ENCODE measurements at regions not wholly inside any gene's neighbourhood (a gene's known extent, or its start where the extent isn't known, plus 50 kb on each side); places are given as distances from the start of the nearest gene placed in this dataset.

DNA sequence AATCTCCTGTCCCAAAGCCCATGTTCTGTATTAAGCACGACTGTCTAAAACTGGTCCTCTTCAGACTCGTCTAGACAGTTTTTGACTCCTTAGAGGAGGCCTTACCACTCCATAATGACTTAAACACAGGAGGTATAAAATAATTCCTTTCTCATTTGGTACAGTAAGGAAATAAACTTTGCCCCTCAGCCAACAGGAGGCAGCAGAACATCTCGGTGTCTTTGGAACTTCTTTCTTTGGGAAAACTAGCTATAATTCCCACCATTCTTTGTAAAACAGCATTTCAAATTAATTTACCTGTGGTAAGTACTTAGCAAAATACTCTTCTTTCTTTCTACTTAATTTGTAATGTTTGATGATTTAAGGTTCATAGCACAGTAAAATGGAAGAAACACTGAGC lies 292.7 kb upstream of the G2E3 start:
- TF ChIP-seq POLR2AphosphoS5 (IDR thresholded peaks at IDR 0.05; ENCODE audit: low read depth, low read length) = no peak
- TF ChIP-seq, protein P1, sequence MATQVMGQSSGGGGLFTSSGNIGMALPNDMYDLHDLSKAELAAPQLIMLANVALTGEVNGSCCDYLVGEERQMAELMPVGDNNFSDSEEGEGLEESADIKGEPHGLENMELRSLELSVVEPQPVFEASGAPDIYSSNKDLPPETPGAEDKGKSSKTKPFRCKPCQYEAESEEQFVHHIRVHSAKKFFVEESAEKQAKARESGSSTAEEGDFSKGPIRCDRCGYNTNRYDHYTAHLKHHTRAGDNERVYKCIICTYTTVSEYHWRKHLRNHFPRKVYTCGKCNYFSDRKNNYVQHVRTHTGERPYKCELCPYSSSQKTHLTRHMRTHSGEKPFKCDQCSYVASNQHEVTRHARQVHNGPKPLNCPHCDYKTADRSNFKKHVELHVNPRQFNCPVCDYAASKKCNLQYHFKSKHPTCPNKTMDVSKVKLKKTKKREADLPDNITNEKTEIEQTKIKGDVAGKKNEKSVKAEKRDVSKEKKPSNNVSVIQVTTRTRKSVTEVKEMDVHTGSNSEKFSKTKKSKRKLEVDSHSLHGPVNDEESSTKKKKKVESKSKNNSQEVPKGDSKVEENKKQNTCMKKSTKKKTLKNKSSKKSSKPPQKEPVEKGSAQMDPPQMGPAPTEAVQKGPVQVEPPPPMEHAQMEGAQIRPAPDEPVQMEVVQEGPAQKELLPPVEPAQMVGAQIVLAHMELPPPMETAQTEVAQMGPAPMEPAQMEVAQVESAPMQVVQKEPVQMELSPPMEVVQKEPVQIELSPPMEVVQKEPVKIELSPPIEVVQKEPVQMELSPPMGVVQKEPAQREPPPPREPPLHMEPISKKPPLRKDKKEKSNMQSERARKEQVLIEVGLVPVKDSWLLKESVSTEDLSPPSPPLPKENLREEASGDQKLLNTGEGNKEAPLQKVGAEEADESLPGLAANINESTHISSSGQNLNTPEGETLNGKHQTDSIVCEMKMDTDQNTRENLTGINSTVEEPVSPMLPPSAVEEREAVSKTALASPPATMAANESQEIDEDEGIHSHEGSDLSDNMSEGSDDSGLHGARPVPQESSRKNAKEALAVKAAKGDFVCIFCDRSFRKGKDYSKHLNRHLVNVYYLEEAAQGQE (IDR thresholded peaks at IDR 0.05; ENCODE audit: insufficient read depth in 1 of 2, low read depth in 2 of 2, low read length in 2 of 2) = no peak
- no peak for TF ChIP-seq SIN3A (IDR thresholded peaks at IDR 0.05; ENCODE audit: borderline replicate concordance, insufficient read depth, low read length)
- TF ChIP-seq TAF1 (IDR thresholded peaks at IDR 0.05; ENCODE audit: borderline replicate concordance, insufficient read depth, low read length) = no peak
